ENCODE measurements at regions not wholly inside any gene's neighbourhood (a gene's known extent, or its start where the extent isn't known, plus 50 kb on each side); places are given as distances from the start of the nearest gene placed in this dataset.

- DNase-seq (ENCODE audit: low read depth): no peak
- TF ChIP-seq CTCF (IDR thresholded peaks at IDR 0.05; ENCODE audit: control insufficient read depth, extremely low read depth, insufficient read depth): no peak
- no peak overlapping the region for H3K4me3 ChIP-seq (ENCODE audit: low read depth, low read length)
Observed at GRCh38 chr11:103652013-103652412, 384.4 kb upstream of the DDI1 start.

GRCh38 chr11:103656382-103656781 lies 380.1 kb upstream of the DDI1 start:
- DNase-seq (ENCODE audit: low read depth): no peak
- H3K4me3 ChIP-seq (ENCODE audit: low read depth, low read length): no peak overlapping the region
- TF ChIP-seq CTCF (IDR thresholded peaks at IDR 0.05; ENCODE audit: control insufficient read depth, extremely low read depth, insufficient read depth): no peak

GRCh38 chr11:103659206-103659618 lies 377.2 kb upstream of the DDI1 start:
- H3K4me3 ChIP-seq (ENCODE audit: low read depth, low read length): no peak overlapping the region
- peak; percentile 33 for TF ChIP-seq CTCF (IDR thresholded peaks at IDR 0.05; ENCODE audit: control insufficient read depth, extremely low read depth, insufficient read depth)
- DNase-seq (ENCODE audit: low read depth): no peak

- no peak for DNase-seq (ENCODE audit: low read depth)
- TF ChIP-seq CTCF (IDR thresholded peaks at IDR 0.05; ENCODE audit: control insufficient read depth, extremely low read depth, insufficient read depth): no peak
Observed at GRCh38 chr11:103659743-103660142, 376.7 kb upstream of the DDI1 start.

GRCh38 chr11:103661185-103661584 lies 375.3 kb upstream of the DDI1 start:
- DNase-seq (ENCODE audit: low read depth): no peak
- TF ChIP-seq CTCF (IDR thresholded peaks at IDR 0.05; ENCODE audit: control insufficient read depth, extremely low read depth, insufficient read depth): no peak
- H3K4me3 ChIP-seq (ENCODE audit: low read depth, low read length): no peak overlapping the region

More at GRCh38 chr11:103659743-103660142, 376.7 kb upstream of the DDI1 start:
- H3K4me3 ChIP-seq (ENCODE audit: low read depth, low read length): no peak overlapping the region

- no peak for TF ChIP-seq CTCF (IDR thresholded peaks at IDR 0.05; ENCODE audit: control insufficient read depth, extremely low read depth, insufficient read depth)
- no peak overlapping the region for H3K4me3 ChIP-seq (ENCODE audit: low read depth, low read length)
- DNase-seq (ENCODE audit: low read depth): no peak
Observed at GRCh38 chr11:103661991-103662390, 374.4 kb upstream of the DDI1 start.

- H3K4me3 ChIP-seq (ENCODE audit: low read depth, low read length): no peak overlapping the region
- no peak for DNase-seq (ENCODE audit: low read depth)
- no peak for TF ChIP-seq CTCF (IDR thresholded peaks at IDR 0.05; ENCODE audit: control insufficient read depth, extremely low read depth, insufficient read depth)
Observed at GRCh38 chr11:103662880-103663279, 373.6 kb upstream of the DDI1 start.
